GM19328 (cell line): ENCODE measurements at regions not wholly inside any gene's neighbourhood (a gene's known extent, or its start where the extent isn't known, plus 50 kb on each side); places are given as distances from the start of the nearest gene placed in this dataset.

Experiments used
- ATAC-seq: cut with Tn5 transposase; IDR thresholded peaks from one replicate; pipeline ENCODE4 v1.9.1; 2021; ENCODE audit warnings: mild to moderate bottlenecking, moderate library complexity; ENCODE audit not compliant: unreplicated experiment

DNA sequence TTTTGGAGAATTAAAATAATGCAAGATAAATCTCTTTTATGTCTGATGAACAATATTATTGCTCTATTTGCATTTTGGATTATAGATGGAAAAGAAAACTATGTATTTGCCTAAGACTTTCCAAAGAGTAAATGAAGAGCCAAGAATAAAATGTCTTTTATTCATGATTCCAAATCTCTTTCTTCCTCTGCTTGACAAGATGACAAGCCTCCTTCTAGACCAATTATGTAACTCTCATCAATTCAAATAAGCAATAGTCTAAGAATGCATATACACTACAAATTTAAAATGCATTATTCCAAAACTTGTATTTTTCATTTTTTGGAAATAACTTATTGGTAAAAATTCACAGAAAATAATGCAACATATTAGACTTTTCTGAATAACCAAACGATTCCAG, 377.3 kb downstream of the GASK1B start:
- ATAC-seq = no peak

GRCh38 chr4:157792716-157793115, 380.1 kb downstream of the GASK1B start:
- no peak for ATAC-seq

- no peak for ATAC-seq
Measured at GRCh38 chr4:157791236-157791635, 381.6 kb downstream of the GASK1B start.

GRCh38 chr4:157787618-157788017, 385.2 kb downstream of the GASK1B start:
- ATAC-seq = no peak

GRCh38 chr4:157781361-157781760, 391.5 kb downstream of the GASK1B start:
- no peak for ATAC-seq

DNA sequence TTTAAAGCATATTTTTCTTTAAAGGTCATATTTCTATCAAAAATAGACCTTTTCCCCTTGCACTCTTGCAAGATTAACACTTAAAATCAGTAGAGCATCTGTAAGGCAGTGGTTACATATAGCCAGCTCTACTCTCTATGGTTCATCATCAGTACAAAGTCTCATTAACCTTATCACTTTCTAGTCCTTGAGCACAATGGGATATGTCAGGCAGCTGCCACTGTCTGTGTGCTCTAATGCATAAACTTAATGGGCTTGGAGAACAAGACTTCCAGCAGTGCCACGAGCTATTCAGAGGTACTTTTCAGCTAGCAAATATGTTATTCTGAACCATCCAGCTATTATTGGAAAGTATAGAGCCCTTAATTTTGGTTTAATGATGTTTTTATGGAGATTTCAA, 393.7 kb downstream of the GASK1B start:
- no peak for ATAC-seq

GRCh38 chr4:157776930-157777528, 395.8 kb downstream of the GASK1B start:
- no peak for ATAC-seq

GRCh38 chr4:157775971-157776370, 396.9 kb downstream of the GASK1B start:
- no peak for ATAC-seq

DNA sequence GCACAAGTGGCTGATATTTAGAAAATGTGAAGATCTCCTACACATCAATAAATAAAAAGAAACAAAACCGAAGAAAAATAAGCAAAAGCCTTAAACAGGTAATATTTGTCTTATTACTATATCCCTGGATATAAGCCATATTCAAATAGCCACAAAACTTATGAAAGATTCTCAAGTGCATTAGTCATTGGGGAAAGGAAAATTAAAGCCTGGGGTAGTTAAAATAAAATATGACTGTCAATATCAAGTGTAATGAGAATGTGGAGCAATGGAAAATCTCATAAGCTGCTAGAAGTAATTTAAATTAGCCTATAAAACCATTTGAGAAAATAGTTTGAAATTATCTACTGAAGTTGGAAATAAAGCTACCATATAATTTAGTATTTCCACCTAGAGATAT, 399.9 kb downstream of the GASK1B start:
- ATAC-seq = no peak

DNA sequence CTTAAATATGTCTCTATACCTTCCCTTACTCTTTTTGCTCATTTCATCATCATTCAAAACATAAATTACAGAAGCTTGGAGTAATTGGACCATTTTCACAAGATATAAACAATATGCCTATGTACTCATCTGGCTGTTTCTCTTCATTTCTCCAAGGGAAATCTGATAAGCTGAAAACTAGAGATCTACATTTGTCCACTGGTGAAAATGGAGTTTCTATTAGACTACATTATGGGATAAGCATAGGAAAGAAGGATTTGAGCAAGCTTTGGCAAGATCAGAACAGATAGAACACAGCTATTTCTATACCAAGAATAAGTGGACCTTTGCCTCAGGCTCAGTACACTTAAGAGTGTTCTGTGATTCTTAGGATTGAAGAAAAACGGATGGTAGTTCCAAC, 404.4 kb downstream of the GASK1B start:
- no peak for ATAC-seq

- ATAC-seq = no peak
Measured at GRCh38 chr4:157763490-157763889, 409.3 kb downstream of the GASK1B start.

GRCh38 chr4:157754410-157754809, 418.4 kb downstream of the GASK1B start:
- ATAC-seq = no peak

GRCh38 chr4:157751631-157752030, 421.2 kb downstream of the GASK1B start:
- no peak for ATAC-seq

DNA sequence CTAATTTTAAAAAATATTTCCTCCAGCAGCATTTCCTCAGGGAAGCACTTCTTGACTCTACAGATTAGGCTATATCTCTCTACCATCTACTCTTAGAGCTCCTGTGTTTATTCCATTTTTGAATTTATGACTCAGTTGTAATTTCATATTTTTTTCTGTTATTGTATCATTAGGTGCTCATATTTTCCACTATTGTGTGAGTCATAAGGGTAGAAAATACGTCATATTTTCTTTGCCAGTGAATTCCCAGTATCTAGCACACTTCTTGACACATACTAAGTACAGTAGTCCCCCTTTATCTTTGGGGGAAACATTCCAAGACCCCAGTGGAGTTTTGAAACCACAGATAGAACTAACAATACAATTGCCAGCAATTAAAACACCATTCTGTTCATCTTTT, 431.2 kb downstream of the GASK1B start:
- ATAC-seq = no peak

DNA sequence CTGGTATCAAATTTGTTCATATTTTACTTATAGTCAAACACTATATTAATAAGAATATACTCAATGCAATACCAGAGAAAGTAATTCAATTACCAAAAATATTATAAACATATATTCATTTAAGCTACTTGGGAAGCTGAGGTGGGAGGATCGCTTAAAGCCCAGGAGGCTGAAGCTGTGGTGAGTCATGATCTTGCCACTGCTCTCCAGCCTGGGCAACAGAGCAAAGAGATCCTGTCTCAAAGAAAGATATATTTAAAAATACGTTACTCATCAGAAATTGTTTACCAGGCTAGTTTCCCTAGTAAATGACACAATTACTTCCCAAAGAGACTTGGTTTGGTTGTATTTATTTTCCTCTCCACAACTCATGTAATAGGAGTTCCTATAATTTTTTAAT, 433.6 kb downstream of the GASK1B start:
- ATAC-seq = no peak

- no peak for ATAC-seq
Measured at GRCh38 chr4:157728215-157728614, 444.6 kb downstream of the GASK1B start.

DNA sequence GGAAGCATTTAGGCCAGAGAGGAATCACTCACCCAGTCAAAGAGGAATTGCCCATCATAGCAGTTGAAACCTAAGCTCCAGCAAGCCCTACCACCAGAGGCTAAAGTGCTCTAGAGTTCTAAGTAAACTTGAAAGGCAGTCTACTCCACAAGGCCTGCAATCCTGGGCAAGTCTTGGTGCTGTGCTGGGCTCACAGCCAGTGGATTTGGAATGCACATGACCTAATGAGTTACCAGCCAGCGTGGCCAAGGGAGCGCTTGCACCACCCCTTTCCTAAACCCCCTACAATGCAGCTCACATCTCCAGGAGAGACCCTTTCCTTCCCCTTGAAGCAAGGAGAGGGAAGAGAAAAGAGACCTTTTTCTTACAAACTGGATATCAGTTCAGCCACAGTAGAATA, 445.7 kb downstream of the GASK1B start:
- ATAC-seq = no peak

GRCh38 chr4:157722146-157722545, 450.7 kb downstream of the GASK1B start:
- no peak for ATAC-seq

- no peak for ATAC-seq
Measured at GRCh38 chr4:157713342-157713741, 459.5 kb downstream of the GASK1B start.

DNA sequence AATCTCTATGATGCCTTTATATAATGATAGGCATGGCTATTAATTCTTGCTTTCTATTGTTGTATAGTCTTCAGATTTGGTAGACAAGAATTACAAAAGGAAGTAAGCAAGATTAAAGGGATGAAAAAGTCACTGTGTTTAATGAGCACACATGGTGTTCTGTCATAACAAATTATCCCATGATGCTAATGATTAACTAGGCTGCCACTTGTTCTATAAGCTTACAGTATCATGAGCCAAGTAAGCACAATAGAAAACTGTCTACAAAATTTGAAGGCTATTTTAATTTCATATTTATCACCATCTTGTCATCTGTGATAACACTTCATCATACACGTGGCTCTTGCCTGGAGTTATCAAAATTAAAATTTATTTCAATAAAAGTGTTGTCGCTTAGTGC, 466.7 kb downstream of the GASK1B start:
- ATAC-seq = no peak

- ATAC-seq = no peak
Measured at GRCh38 chr4:157702831-157703230, 470.0 kb downstream of the GASK1B start.

GRCh38 chr4:157701695-157701994, 471.2 kb downstream of the GASK1B start:
- ATAC-seq = no peak

GRCh38 chr4:157700898-157701694, 471.7 kb downstream of the GASK1B start:
- no peak for ATAC-seq
